Adrenal gland (tissue), 5 donors: ENCODE measurements at regions not wholly inside any gene's neighbourhood (a gene's known extent, or its start where the extent isn't known, plus 50 kb on each side); places are given as distances from the start of the nearest gene placed in this dataset.
"Not testable (repeated sequence)": the region's sequence is repeated elsewhere in the genome, so short reads cannot be mapped to it uniquely, and the experiment has no call there.

Experiments used
- CTCF ChIP-seq, 6 experiments: fragments of 450-650 bp in 4 of 6; fragments of 200-600 bp in 2 of 6; sonication (generic) in 1 of 6; IDR thresholded peaks; 1 replicate in 5 of 6; 2 replicates in 1 of 6; pipeline versions ENCODE4 v1.5.1 to v1.8.0; 2016 to 2021; ENCODE audit warnings: antibody characterized with exemption in 6 of 6, mild to moderate bottlenecking in 2 of 6, moderate library complexity in 1 of 6
- POLR2A ChIP-seq, 2 donors: fragments of 450-650 bp; IDR thresholded peaks; one replicate each; pipeline ENCODE4 v1.6.1; 2017; ENCODE audit warnings: antibody characterized with exemption in 2 of 2, mild to moderate bottlenecking in 2 of 2, moderate library complexity in 1 of 2
- donor health status: DM: no; HTN: no; CAD: no.

GRCh38 chr6:81017586-81017985 lies 734.9 kb downstream of the TENT5A start:
- TF ChIP-seq POLR2A, CTCF (IDR thresholded peaks at IDR 0.05): not testable (repeated sequence)
